Omental fat pad (tissue), 3 donors: ENCODE measurements at regions not wholly inside any gene's neighbourhood (a gene's known extent, or its start where the extent isn't known, plus 50 kb on each side); places are given as distances from the start of the nearest gene placed in this dataset.

Experiments used
- ATAC-seq: fragments of 150-250 bp; one replicate; pipeline ENCODE4 v1.9.1; 2016; ENCODE audit warnings: mild to moderate bottlenecking, moderate library complexity; ENCODE audit not compliant: low FRiP score
- DNase-seq: peaks from one replicate; pipeline ENCODE4 v3.0.0-alpha.2; 2019; ENCODE audit warnings: low spot score
- CTCF ChIP-seq, 3 donors: fragments of 450-650 bp; IDR thresholded peaks; one replicate each; pipeline ENCODE4 v1.5.1; 2016 to 2017; ENCODE audit warnings: antibody characterized with exemption in 3 of 3, mild to moderate bottlenecking in 3 of 3, moderate library complexity in 2 of 3

GRCh38 chr15:62897634-62898033 is 144.9 kb upstream of the TPM1 start:
- ATAC-seq (no peak), DNase-seq (no peak)
- no peak for TF ChIP-seq CTCF (IDR thresholded peaks at IDR 0.05)

- TF ChIP-seq CTCF (IDR thresholded peaks at IDR 0.05) = no peak
- ATAC-seq = no peak
Observed at GRCh38 chr15:62899090-62899493, 143.5 kb upstream of the TPM1 start.

GRCh38 chr15:62900071-62900802 is 142.3 kb upstream of the TPM1 start:
- no peak for DNase-seq
- no peak for TF ChIP-seq CTCF (IDR thresholded peaks at IDR 0.05)
- peak; percentile 55 for ATAC-seq

More at GRCh38 chr15:62899090-62899493, 143.5 kb upstream of the TPM1 start:
- no peak for DNase-seq

- TF ChIP-seq CTCF (IDR thresholded peaks at IDR 0.05) = no peak
- no peak for DNase-seq
- no peak for ATAC-seq
Observed at GRCh38 chr15:62901087-62901486, 141.5 kb upstream of the TPM1 start.

- ATAC-seq = no peak
- no peak for DNase-seq
- TF ChIP-seq CTCF (IDR thresholded peaks at IDR 0.05) = no peak
Observed at GRCh38 chr15:62901909-62902546, 140.5 kb upstream of the TPM1 start.

- TF ChIP-seq CTCF (IDR thresholded peaks at IDR 0.05) = no peak
- no peak for ATAC-seq
- DNase-seq = no peak
Observed at GRCh38 chr15:62902821-62903220, 139.7 kb upstream of the TPM1 start.

GRCh38 chr15:62903437-62903836 is 139.1 kb upstream of the TPM1 start:
- ATAC-seq (no peak), DNase-seq (no peak)
- no peak for TF ChIP-seq CTCF (IDR thresholded peaks at IDR 0.05)
